ENCODE measurements at regions not wholly inside any gene's neighbourhood (a gene's known extent, or its start where the extent isn't known, plus 50 kb on each side); places are given as distances from the start of the nearest gene placed in this dataset.

GRCh38 chr3:18872466-18872865 is 275.8 kb upstream of the KCNH8 start:
- DNase-seq = no peak

GRCh38 chr3:18870642-18871041 is 277.7 kb upstream of the KCNH8 start:
- DNase-seq = no peak

DNA sequence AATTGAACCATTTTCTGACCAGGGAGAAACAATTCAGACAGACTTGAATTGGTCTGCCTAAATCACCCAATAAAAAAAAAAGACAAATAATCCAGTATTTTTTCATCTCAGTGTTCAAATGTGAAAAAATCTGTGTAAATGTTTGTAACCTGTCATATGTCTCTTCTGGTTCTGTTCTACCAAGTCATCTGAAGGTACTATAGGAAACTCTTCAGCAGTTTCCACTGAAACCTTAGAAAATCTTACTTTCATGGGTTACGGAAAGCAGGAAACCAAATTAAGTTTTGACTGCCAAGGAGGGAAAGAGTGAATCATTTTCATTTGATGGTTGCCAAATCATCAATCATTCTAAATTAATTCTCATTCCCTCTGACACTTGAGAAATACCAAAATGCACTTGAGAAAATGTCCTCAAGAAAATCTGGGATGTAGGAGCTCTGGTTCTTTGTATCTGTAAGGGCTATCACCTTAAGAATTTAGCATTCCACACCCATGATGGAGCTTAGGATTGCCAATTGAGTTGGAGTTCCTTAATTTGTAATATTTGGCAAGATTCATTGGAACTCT is 278.2 kb upstream of the KCNH8 start:
- no peak for DNase-seq

DNA sequence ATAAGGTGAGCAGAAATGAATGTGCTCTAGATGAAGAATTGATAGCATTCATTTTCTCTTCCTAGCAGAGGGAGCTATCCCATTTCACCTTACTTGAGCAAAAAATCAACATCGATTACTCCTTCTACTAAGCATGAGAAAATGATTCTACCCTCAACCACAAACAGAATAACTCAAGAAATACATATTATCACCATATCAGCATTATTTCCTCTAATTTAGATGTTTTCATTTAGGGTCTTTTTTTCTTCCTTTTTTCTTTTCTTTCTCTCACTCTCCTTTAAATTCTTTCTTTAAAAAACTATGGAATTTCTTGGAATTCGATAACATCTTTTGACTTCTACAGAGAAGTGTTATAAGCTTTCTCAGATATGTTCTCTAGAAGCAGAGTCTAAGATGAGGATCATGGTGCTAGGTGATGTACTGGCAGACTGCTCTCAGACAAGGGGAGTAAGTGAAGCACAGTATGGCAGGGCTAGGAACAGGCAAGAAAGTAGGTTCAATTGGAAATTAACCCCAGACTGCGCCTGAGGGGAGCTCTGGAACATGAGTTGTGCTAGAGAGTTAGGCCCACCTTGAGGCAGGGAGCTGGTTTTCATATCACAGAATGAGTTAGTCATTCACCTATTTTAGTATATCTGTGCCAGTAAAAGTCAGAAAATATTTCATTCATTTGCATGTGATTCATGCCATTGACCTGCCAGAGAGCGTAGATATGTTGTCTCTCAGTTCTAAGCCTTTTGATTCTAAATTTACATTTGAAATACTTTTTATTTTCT is 279.2 kb upstream of the KCNH8 start:
- DNase-seq = no peak

GRCh38 chr3:18866899-18867298 is 281.4 kb upstream of the KCNH8 start:
- no peak for DNase-seq

- DNase-seq = no peak
Measured at GRCh38 chr3:18864933-18865731, 283.2 kb upstream of the KCNH8 start.

GRCh38 chr3:18862077-18862476 is 286.2 kb upstream of the KCNH8 start:
- no peak for DNase-seq

GRCh38 chr3:18861137-18861536 is 287.2 kb upstream of the KCNH8 start:
- no peak for DNase-seq

- DNase-seq = no peak
Measured at GRCh38 chr3:18853269-18853668, 295.0 kb upstream of the KCNH8 start.

DNA sequence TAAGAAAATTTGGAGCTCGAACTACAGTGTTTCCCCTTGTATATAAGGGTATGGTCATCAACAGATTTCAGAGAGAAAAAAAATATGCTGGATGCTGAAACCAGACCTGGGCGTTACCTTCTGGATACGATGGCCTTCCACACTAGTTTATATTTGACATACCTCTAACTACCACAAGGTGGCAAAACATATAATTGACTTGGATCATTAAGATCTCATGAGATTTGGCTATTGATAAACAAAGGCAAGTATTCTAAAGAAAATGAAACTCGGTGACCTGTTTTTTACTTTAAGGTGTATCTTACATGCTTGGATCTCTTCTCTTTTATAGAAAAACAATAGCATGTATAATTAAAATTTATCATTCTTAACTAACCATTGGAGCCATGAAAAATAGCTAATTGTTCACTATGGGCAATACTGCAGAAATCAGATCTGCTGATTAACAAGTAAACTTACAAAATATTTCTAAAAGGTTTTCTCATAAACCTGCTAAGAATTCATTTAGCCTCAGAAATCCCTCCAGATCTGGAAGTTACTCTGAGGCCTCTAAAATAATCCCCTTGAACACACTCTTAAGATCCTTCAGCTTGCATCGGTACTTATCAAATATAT is 300.6 kb upstream of the KCNH8 start:
- DNase-seq = no peak

DNA sequence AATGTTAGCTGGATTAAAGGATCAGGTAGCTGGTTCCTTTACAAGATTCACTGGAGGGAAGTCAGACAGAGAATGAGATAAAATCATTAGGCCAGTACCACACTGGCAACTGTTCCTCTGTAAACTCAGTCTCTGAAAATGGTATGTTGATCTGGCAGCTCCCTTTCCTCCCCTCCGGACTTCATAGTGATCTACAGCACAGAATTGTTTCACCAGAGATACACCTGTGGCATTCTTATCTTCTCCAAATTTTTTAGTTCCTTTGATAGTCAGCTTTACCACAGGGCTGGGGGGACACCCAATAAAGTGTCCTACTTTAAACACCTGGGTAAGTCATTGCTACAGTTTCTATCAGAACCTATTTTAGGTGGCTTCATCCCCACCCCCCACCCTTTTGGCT is 304.3 kb upstream of the KCNH8 start:
- no peak for DNase-seq

DNA sequence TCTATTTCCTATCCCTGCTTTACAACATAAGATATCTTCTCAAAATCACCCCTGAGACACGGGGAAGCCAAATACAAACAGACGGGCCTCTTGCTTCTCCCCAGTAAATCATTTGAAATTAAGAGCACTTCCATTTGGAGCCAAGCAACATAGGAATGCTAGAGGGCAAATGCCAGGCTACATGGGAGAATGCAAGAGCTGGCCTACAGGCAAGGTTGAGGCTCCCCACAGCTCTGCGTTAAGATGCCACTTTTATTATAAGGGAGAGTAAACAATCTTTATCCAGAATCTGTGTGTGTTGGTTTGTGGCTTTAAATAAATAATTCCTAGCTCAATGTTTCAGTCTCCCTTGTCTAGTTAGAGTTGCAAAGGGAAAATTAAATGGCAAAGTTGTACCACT is 305.1 kb upstream of the KCNH8 start:
- DNase-seq = no peak

DNA sequence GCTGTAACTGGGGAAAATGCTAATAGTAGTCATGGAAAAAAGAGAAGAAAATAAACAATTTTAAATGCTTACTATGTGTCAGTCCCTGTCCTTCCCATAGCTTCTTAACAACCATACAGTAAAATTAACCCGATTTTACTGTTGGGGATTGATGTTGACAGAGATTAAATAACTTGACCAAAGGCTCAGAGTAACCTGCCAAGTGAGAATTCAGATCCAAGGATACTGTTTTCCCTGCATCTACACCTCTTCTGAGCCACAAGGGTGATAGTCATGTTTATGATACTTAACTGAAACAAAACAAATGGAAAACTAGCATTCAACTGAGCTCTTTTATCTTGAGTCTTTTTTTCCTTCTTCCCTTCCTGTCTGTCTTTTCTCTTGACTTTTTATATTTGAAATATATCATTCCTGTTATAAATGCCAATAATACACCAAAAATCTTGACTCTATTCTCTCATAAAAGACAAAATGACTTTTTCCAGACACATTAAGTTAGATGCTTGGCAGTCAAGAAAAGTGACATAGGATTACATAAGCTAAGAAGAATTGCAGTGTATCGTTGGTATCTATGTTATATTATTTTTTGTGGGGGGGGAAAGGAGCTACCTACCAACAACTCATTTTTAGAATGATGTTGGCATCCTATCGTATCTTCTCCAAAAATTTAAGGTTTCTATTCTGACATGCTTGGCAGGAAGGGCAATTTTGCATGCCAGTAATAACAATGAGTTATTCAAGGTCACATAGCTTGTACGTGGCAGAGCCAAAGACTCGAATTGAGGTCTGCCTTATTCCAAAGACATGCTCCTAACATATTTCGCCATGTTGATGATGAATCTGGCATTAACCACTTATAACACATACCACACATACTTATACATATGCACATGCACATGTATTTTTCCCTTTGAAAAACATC is 306.6 kb upstream of the KCNH8 start:
- DNase-seq = peak; percentile 4

- no peak for DNase-seq
Measured at GRCh38 chr3:18840535-18841137, 307.7 kb upstream of the KCNH8 start.

DNA sequence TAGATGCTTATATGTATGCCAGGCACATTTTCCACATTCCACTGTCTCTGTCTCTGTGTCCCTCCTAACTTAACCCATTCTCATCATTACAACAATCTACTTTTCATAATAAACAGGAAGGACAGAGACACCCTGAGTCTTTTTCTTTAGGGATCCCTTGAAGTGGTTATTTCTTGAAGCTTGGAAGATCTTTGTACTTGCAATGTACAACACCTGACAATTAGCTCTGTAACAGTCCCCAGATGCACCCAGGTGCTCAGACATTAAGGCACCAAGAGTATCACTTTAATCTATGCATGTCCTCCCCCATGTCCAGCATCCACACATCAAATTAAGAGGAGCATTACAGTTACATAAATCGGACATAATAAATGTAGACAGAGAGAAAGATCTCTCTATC is 309.6 kb upstream of the KCNH8 start:
- no peak for DNase-seq

DNA sequence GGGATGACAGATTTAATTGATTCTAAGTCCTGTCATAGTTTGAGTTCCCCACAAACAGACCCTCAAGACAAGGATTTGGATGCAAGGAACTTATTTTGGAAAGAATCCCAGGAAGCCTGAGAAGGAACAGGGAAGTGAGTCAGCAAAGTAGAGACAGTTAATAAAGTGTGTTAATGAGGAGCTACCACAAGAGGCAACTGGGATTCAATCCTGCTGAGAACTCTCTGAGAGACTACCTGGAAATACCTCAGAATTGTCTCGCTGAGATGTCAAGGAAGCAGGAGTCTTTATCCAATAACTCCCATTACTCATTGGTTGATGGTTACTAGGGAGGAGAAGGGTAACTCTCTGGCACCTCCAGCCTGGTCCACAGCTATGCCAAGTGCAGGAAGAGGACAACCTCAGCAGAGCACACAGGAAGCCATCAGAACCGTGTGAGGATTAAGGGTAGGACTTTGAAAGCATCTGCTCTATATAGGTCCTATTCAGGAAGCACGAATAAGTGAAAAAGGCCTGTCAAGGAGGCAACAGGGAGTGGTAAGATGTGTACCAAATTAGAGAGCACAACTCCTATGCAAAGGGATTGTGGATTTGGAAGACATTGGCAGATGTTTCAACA is 311.1 kb upstream of the KCNH8 start:
- no peak for DNase-seq

- no peak for DNase-seq
Measured at GRCh38 chr3:18835021-18835420, 313.3 kb upstream of the KCNH8 start.

DNA sequence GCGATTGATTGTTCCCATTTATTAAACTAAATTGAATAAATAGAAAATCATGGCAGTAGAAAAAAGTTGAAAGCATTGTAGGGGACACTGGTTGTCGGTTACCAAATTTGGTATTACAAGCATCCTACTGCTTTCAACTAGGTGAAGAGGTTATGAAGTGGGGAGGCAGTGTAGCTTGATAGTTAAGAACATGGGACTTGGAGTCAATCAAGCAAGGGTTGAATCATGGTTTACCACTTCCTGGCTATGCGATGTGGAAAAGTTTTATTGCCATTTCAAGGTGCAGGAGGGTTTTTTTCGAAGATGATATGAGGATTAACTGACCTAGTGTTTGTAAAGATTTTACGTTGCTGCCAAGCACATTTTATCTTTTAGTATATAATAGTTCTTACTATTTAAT is 318.2 kb upstream of the KCNH8 start:
- DNase-seq = no peak

GRCh38 chr3:18828637-18829036 is 319.7 kb upstream of the KCNH8 start:
- no peak for DNase-seq

- DNase-seq = no peak
Measured at GRCh38 chr3:18827664-18828063, 320.6 kb upstream of the KCNH8 start.

GRCh38 chr3:18825665-18826064 is 322.6 kb upstream of the KCNH8 start:
- DNase-seq = no peak

- DNase-seq = no peak
Measured at GRCh38 chr3:18813300-18813699, 335.0 kb upstream of the KCNH8 start.

All from fibroblast of upper back skin (primary cell).